Bronchial epithelial cell (primary cell): ENCODE measurements at regions not wholly inside any gene's neighbourhood (a gene's known extent, or its start where the extent isn't known, plus 50 kb on each side); places are given as distances from the start of the nearest gene placed in this dataset.
"Not testable (repeated sequence)": the region's sequence is repeated elsewhere in the genome, so short reads cannot be mapped to it uniquely, and the experiment has no call there.

Experiments
- DNase-seq: peaks from one replicate; pipeline ENCODE4 v3.0.0-alpha.2; 2010; ENCODE audit warnings: low read depth
- FAIRE-seq: peaks from 2 replicates; lab custom pipeline; 2011; peaks lifted over from hg19 to GRCh38; lab: Jason Lieb, UNC
- H3K27me3 ChIP-seq: 2 replicates; pipeline ENCODE4 v1.5.1; 2011; ENCODE audit warnings: low read length; ENCODE audit not compliant: control insufficient read depth, insufficient read depth
- H3K36me3 ChIP-seq: 2 replicates; pipeline ENCODE4 v1.5.1; 2011; ENCODE audit warnings: low read length; ENCODE audit not compliant: control insufficient read depth, insufficient read depth
- H3K4me3 ChIP-seq: 2 replicates; pipeline ENCODE4 v1.5.1; 2011; ENCODE audit warnings: mild to moderate bottlenecking, low read depth, low read length, control low read depth
- TF ChIP-seq, protein P1 (sequence below): IDR thresholded peaks from 2 replicates; pipeline ENCODE4 v1.5.1; 2011; ENCODE audit warnings: mild to moderate bottlenecking, moderate library complexity, low read length, control low read depth, inconsistent platforms; ENCODE audit not compliant: insufficient read depth, severe bottlenecking

DNA sequence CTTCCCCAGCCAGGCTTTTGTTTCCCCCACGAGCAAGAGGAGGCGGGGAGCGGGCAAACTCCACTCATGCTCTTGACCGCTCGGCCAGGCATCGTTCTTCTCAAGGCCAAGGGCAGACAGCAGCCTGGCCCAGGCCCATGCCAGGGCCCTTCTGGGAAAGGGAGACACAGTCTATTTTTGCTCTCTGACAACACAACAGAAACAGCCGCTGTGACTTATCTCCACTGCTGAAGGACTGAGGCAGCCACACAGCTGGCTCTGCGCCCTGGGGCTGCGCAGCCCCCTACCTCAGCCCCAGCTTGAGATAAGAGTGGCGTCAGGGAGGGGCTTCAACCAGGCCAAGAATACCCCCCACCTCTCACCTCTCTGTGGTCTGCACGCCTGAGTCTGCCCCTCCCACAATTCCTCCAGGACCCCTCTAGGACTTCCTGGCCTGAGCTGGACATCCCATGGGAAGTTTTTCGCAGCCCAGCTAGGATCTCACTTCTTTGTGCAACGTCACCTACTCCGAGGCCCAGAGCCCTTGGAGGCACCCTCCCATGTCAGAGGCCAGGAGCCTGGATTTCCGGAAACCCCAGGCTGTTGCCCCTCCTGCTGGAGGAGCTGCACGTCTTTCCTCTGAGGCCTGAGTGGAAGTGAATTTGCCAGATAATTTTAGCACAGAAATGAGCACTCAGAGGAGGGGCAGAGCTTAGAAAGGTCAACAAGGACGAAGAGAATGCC lies 118.9 kb upstream of the OTOS start:
- Histone ChIP-seq H3K4me3 (no peak overlapping the region), H3K27me3 (no peaks in the 10 kb centered on the region), H3K36me3 (no peaks in the 10 kb centered on the region)
- TF ChIP-seq, protein P1, sequence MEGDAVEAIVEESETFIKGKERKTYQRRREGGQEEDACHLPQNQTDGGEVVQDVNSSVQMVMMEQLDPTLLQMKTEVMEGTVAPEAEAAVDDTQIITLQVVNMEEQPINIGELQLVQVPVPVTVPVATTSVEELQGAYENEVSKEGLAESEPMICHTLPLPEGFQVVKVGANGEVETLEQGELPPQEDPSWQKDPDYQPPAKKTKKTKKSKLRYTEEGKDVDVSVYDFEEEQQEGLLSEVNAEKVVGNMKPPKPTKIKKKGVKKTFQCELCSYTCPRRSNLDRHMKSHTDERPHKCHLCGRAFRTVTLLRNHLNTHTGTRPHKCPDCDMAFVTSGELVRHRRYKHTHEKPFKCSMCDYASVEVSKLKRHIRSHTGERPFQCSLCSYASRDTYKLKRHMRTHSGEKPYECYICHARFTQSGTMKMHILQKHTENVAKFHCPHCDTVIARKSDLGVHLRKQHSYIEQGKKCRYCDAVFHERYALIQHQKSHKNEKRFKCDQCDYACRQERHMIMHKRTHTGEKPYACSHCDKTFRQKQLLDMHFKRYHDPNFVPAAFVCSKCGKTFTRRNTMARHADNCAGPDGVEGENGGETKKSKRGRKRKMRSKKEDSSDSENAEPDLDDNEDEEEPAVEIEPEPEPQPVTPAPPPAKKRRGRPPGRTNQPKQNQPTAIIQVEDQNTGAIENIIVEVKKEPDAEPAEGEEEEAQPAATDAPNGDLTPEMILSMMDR: no peak
- DNase-seq: no peak
- no peak for FAIRE-seq

DNA sequence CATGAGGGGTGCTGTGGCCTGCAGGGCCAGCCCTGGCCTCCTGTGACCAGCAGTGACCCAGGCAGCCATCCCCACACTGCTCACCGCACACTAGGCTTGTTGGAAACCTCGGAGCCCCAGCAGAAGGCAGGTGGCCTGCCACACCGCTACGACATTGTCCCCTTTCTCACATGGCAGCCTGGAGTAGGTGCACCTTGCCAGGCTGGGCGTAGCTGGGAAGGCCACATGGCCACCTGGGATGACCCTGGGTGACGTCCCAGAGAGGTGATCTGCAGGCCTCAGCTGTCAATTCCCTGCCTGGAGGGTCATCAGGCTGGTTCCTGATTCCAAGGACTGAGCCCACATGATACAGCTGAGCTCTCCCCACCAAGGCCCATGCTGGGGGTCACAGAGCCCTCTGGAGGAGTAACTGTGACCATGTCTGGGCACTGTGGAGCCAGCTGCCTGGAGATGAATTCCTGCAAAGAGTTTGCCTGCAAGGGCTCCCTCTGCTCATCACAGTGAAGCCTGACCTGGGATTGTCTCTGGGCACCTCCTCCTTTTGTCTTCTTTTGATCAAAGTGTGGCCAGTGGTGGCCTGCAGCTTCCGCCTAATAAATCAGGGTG lies 119.6 kb upstream of the OTOS start:
- H3K27me3 ChIP-seq: no peaks in the 10 kb centered on the region
- FAIRE-seq: peak; percentile 50
- DNase-seq: no peak
- TF ChIP-seq, protein P1: no peak
- no peaks in the 10 kb centered on the region for H3K36me3 ChIP-seq
- H3K4me3 ChIP-seq: no peak overlapping the region

DNA sequence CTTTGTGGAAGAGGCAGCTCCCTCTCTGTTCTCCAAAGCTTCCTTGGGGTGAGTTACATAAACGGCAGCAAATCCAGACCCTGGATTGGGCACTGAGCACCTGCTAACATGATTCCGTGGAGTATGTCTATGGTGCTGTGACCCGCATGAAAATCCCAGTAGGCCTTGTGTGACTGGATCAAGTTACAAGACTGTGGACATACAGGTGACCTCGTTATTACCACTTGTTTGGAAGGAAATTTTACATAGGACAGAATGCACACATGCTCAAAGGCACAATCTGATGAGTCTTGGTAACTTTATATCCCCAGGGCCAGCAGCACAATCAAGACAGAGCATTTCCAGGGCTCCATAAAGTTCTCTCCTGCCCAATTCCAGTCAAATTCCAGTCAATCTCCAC lies 120.2 kb upstream of the OTOS start:
- no peak for FAIRE-seq
- TF ChIP-seq, protein P1: no peak
- no peaks in the 10 kb centered on the region for H3K36me3 ChIP-seq
- H3K4me3 ChIP-seq: no peak overlapping the region
- no peak for DNase-seq
- no peaks in the 10 kb centered on the region for H3K27me3 ChIP-seq

DNA sequence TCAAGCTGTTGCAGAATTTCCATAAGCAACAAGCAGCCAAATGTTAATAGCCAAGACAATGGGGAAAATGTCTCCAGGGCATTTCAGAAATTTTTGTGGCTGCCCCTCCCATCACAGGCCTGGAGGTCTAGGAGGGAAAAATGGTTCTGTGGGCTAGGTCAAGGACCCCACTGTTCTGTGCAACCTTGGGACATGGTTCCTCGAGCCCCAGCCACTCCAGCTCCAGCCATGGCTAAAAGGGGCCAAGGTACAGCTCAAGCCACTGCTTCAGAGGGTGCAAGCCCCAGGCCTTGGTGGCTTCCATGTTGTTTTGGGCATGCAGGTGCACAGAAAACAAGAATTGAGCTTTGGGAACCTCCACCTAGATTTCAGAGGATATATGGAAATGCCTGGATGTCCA lies 122.1 kb upstream of the OTOS start:
- not testable (repeated sequence) for FAIRE-seq, DNase-seq, H3K27me3 ChIP-seq, H3K4me3 ChIP-seq, H3K36me3 ChIP-seq

DNA sequence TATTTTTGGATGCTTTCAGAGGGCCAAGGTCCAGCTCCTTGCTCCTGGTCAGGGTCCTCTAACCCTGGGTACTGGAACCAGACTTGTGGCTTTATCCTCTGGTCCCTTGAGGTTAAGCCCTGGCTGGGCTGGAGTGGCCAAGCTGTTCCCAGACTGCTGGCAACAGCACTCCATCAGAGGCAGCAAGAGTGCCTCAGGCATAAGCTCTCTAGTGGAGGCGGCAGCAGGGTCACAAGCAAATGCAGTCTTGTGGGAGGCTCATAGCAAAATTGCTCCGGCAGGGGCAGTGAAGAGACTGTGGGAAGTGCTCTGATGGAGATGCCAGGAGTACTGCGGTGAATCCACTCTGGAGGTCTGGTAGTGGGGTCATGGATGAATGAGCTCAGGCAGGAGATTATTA lies 128.9 kb upstream of the OTOS start:
- FAIRE-seq (no peak), DNase-seq (no peak)
- no peaks in the 10 kb centered on the region for H3K27me3 ChIP-seq
- no peaks in the 10 kb centered on the region for H3K36me3 ChIP-seq
- H3K4me3 ChIP-seq: no peak overlapping the region
- TF ChIP-seq, protein P1: no peak

DNA sequence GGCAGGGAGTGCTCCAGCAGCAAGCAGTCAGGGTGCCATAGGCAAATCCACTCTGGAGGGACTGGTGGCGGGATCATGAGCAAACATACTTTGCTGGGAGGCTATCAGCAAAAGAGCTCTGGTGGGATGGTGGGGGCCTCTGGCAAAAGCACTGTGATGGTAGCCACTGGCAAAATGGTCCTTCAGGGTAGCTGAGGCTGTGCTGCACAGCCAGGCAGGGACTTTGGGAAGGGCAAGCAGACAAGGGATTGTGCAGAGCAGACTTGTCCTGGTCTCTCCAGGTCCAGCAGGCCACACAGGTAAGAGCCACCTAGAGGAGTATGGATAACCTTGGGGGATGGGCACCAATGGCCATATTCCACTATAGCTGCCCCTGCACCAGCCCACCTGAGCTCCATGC lies 129.4 kb upstream of the OTOS start:
- Histone ChIP-seq H3K36me3 (no peaks in the 10 kb centered on the region), H3K4me3 (no peak overlapping the region), H3K27me3 (no peaks in the 10 kb centered on the region)
- DNase-seq (no peak), FAIRE-seq (no peak)
- TF ChIP-seq, protein P1: no peak
